GM21717 (cell line): ENCODE measurements at regions not wholly inside any gene's neighbourhood (a gene's known extent, or its start where the extent isn't known, plus 50 kb on each side); places are given as distances from the start of the nearest gene placed in this dataset.
A peak's percentile ranks its signal among the peaks of the same experiment; 100 is the strongest.
"Not testable (repeated sequence)": the region's sequence is repeated elsewhere in the genome, so short reads cannot be mapped to it uniquely, and the experiment has no call there.

Experiments used
- ATAC-seq: cut with Tn5 transposase; IDR thresholded peaks from one replicate; pipeline ENCODE4 v1.9.1; 2021; ENCODE audit warnings: mild to moderate bottlenecking, moderate library complexity; ENCODE audit not compliant: unreplicated experiment

DNA sequence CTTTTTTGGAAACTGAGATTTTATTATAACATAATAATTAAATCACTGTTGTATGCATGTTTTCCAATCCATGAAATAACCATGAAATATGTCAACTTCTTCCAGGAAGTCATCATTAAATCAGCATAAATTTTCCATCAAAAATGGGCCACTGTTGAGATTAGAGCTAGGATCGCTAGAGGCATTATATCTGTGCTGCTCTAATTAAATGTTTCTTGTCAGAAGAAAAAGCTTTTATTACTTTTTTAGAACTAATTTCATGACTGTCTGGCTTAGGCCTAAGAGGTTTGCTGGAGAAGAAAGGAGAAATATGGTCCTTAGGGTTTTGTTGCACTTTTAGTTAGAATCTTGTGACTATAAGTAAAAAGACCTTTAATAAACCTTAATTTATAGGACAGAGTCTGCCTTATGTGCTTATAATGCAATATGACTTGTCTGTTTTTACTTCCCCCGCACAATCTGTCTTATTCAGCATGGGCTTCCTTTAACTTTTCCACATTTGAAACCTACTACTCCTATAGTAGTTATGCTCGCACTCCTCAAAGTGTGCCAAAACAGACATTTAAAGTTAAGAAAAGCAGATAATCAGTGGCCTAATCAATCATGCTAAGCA lies 363.4 kb upstream of the GCFC2 start:
- ATAC-seq: no peak

GRCh38 chr2:76050196-76050595 lies 339.5 kb upstream of the GCFC2 start:
- no peak for ATAC-seq

- ATAC-seq: no peak
Measured at GRCh38 chr2:76044701-76045100, 334.0 kb upstream of the GCFC2 start.

DNA sequence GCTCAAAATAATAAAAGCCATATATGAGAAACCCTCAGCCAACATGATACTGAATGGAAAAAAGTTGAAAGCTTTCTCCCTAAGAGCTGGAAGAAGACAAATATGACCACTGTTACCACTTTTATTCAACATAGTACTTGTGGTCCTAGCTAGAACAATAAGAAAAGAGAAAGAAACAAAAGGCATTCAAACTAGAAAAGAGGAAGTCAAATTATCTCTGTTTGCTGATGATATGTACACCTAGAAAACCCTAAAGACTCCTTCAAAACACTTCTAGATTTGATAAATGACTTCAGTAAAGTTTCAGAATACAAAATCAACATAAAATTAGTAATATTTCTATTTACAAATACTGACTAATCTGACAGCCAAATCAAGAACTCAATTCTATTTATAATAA lies 328.8 kb upstream of the GCFC2 start:
- no peak for ATAC-seq

DNA sequence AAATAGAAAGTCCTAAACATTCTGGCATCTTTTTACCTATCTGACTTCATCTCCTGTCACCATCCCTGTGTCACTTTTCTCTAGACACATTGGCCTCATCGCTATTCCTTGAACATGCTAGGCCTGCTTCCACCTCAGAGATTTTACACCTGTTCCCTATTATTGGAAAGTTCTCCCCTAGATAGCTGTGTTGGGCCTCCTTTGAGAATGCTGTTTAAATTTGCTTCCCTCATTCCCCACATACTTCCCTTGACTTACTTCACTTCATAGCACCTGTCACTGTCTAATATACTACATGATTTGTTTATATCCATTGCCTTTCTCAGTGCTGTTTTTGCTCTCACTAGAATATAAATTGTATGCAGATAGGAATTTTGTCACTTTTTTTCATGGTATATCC lies 317.0 kb upstream of the GCFC2 start:
- no peak for ATAC-seq

DNA sequence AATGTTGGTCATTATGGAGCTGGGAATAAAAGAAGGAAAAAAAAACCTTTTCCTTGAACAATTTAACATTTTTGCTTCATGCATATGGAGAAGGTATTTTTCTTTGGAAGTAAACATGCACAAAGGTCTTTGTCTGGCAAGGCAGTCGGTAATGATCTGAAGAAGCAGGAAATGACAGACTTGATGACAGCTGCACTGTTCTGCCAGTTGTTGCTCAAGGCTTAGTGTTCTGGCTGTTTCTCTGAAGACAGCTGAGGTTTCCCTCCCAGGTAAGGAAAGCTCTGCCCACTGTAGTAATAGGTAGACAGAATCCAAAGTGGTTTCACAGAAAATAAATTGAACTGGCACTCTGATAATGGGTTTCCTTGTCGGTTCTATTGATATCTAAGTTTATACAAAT lies 308.4 kb upstream of the GCFC2 start:
- no peak for ATAC-seq

DNA sequence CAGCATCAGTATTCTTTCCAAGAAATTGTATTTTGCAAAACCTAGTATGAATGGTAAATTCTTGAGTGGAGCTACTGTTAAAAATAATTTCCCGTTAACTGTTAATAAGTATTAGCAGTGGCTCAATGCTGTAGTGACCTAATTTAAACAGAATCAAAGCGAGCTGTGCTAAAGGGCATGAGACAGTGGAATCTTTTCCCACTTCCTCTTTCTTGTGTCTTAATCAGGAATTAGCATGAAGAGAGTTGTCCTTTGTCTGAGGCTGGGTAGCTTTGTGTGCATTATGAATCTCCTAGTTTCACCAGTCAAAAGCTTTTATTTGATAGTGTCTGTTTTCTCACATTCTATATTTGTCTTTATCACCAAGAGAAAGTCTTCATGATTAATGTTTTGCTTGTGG lies 298.8 kb upstream of the GCFC2 start:
- ATAC-seq: no peak

DNA sequence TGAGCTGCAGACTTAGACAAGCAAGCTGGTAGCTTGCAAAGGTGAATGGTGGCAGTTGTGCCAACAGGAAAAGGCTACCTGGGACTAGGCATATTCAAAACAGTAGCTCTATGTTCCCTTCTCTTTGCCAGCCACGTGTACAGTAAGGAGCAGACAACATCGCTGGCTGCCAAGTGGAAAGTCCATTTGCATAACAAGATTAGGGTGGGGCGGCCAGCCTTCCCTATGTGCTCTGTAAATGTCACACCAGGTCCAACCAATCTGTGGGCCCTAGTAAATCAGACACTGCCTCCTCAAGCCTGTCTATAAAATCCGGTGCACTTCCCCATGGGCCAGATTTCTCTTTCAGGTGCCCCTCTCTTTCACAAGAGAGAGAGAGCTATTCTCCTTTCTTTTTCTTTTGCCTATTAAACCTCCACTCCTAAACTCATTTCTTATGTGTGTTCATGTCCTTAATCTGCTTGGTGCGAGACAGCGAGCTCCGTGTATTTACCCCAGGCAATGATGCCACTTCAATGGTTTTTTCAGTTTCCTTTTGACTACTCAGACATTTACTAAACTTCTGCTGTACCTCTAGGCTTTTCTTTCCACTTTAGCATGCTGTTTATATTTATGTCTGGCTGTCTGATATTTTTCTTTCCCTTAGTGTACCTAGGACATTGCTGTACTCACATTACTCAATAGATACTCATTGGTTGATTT lies 297.4 kb upstream of the GCFC2 start:
- peak; percentile 92 for ATAC-seq

GRCh38 chr2:76000425-76000824 lies 289.7 kb upstream of the GCFC2 start:
- ATAC-seq: no peak

- ATAC-seq: no peak
Measured at GRCh38 chr2:75998451-75998850, 287.7 kb upstream of the GCFC2 start.

GRCh38 chr2:75994759-75995158 lies 284.0 kb upstream of the GCFC2 start:
- no peak for ATAC-seq

DNA sequence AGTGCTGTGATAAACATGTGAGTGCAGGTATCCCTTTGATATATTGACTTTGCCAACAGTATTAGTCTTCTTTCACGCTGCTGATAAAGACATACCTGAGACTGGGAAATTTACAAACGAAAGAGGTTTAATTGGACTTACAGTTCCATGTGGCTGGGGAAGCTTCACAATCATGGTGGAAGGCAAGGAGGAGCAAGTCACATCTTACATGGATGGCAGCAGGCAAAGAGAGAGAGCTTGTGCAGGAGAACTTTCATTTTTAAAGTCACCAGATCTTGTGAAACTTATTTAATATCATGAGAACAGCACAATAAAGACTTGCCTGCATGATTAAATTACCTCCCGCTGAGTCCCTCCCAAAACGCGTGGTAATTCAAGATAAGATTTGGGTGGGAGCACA lies 277.9 kb upstream of the GCFC2 start:
- ATAC-seq: not testable (repeated sequence)

GRCh38 chr2:75986617-75987016 lies 275.9 kb upstream of the GCFC2 start:
- ATAC-seq: no peak

DNA sequence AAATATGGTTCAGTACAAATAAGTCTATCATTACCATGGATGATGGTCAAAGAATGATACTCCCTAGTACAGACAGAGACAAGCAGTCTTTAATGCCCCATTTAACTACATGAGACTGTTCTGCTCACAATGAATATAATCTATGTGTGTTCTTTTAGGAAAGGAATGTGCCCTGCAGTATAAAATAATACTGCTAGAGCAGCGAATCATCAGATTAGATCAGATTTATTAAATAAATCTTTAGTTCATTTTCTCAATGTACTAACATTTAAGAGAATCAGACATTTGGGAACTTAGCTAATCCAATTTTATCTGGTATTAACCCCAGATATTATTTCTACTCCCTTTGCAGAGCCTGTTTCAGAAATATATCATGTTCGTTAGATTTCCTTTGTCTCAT lies 272.0 kb upstream of the GCFC2 start:
- ATAC-seq: no peak

DNA sequence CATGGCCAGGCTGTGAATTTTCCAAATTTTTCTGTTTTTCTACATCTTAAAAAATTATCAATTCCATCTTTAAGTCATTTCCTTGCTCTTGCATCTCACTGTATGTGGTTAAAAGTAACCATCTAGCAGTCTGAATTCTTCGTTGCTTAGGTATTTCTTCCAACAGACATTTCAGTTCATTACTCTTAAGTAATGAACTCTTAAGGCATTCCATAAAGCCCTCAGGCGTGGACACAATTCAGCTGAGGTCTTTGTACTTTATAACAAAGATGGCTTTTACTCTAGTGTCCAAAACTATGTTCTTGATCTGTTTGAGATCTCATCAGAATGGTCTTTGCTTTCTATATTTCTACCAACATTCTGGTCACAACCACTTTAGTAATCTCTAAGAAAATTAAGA lies 253.9 kb upstream of the GCFC2 start:
- ATAC-seq: no peak

GRCh38 chr2:75960472-75961009 lies 249.8 kb upstream of the GCFC2 start:
- ATAC-seq: no peak

GRCh38 chr2:75959724-75960471 lies 249.2 kb upstream of the GCFC2 start:
- no peak for ATAC-seq

DNA sequence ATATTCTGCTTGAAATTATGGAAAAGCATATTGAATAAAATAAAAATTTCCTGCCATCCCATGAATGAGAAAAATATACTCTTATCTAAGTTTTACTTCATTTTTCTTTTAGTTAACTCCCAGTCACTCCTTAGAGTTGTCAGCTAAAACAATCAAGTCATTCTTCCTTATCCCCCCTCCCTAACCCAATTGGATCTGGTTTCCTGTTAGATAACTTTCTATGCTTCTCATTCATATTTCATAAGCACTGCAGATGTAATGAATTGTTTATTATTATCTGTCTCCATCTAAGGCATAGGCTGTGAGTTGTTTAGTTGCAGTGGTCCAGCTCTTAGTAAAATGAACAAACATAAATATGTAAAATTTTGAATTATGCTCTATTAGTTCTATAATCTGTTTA lies 244.0 kb upstream of the GCFC2 start:
- ATAC-seq: no peak

DNA sequence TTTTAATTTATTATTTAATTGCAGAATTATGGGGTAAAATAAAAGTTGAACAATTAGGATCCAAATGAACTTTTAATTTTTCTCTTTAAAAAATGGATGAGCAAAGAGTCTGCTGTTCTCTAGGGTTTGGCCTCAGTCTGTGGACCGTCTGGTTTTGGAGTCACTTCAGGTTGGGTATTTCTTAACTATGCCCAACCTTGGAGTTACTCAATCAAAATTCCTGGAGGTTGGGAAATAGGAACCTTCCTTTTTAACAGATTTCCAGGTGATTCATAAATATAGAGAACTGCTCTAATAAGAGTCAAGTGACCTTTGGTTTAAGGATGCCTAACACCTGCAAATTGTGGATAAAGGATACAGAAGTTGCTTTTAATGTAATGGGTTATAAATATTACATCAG lies 241.5 kb upstream of the GCFC2 start:
- no peak for ATAC-seq

- no peak for ATAC-seq
Measured at GRCh38 chr2:75949385-75950030, 238.8 kb upstream of the GCFC2 start.

GRCh38 chr2:75936311-75936710 lies 225.6 kb upstream of the GCFC2 start:
- no peak for ATAC-seq
